Activated CD4-positive, alpha-beta T cell treated with anti-CD3 and anti-CD28 coated beads for 48 hours (primary cell): ENCODE measurements at regions not wholly inside any gene's neighbourhood (a gene's known extent, or its start where the extent isn't known, plus 50 kb on each side); places are given as distances from the start of the nearest gene placed in this dataset.
"Not testable (repeated sequence)": the region's sequence is repeated elsewhere in the genome, so short reads cannot be mapped to it uniquely, and the experiment has no call there.

Experiments
- DNase-seq: peaks from one replicate; pipeline ENCODE4 v3.0.0-alpha.2; 2020

GRCh38 chr22:15849772-15850171 is 159.9 kb downstream of the POTEH start:
- DNase-seq, result not testable (repeated sequence)

- not testable (repeated sequence) for DNase-seq
Observed at GRCh38 chr22:15853716-15854373, 164.0 kb downstream of the POTEH start.

- not testable (repeated sequence) for DNase-seq
Observed at GRCh38 chr22:15854421-15854820, 164.6 kb downstream of the POTEH start.

GRCh38 chr22:15854978-15855377 is 165.2 kb downstream of the POTEH start:
- DNase-seq, result not testable (repeated sequence)

GRCh38 chr22:15880926-15881325 is 191.1 kb downstream of the POTEH start:
- not testable (repeated sequence) for DNase-seq

GRCh38 chr22:15904326-15904725 is 214.5 kb downstream of the POTEH start:
- not testable (repeated sequence) for DNase-seq

- not testable (repeated sequence) for DNase-seq
Observed at GRCh38 chr22:15911704-15912103, 221.9 kb downstream of the POTEH start.

GRCh38 chr22:15919120-15919519 is 229.3 kb downstream of the POTEH start:
- DNase-seq, result not testable (repeated sequence)

- DNase-seq, result not testable (repeated sequence)
Observed at GRCh38 chr22:15920941-15921340, 231.1 kb downstream of the POTEH start.

- DNase-seq, result not testable (repeated sequence)
Observed at GRCh38 chr22:15922132-15922531, 232.3 kb downstream of the POTEH start.

GRCh38 chr22:15922666-15923065 is 232.8 kb downstream of the POTEH start:
- not testable (repeated sequence) for DNase-seq

- not testable (repeated sequence) for DNase-seq
Observed at GRCh38 chr22:15924820-15925219, 235.0 kb downstream of the POTEH start.

- not testable (repeated sequence) for DNase-seq
Observed at GRCh38 chr22:15927172-15927571, 237.3 kb downstream of the POTEH start.
